ENCODE measurements at regions not wholly inside any gene's neighbourhood (a gene's known extent, or its start where the extent isn't known, plus 50 kb on each side); places are given as distances from the start of the nearest gene placed in this dataset.

GRCh38 chr10:9508606-9509005, 1454.1 kb downstream of the GATA3 start:
- TF ChIP-seq CTCF (IDR thresholded peaks at IDR 0.05; ENCODE audit: insufficient read depth, low read length): no peak
- no peak for TF ChIP-seq POLR2AphosphoS5 (IDR thresholded peaks at IDR 0.05; ENCODE audit: low read depth)
- no peak for TF ChIP-seq GABPA (IDR thresholded peaks at IDR 0.05; ENCODE audit: low read depth)

Data from HL-60 (cell line).